Right renal cortex interstitium (tissue), 3 donors: ENCODE measurements at regions not wholly inside any gene's neighbourhood (a gene's known extent, or its start where the extent isn't known, plus 50 kb on each side); places are given as distances from the start of the nearest gene placed in this dataset.

ENCODE experiments used
- DNase-seq, 3 donors: peaks; one replicate each; pipeline ENCODE4 v3.0.0-alpha.2; 2013; ENCODE audit warnings: low read depth in 3 of 3, low spot score in 2 of 3

- DNase-seq: no peak
These were observed 126.7 kb downstream of the DKK1 start for GRCh38 chr10:52440612-52441285.

- DNase-seq: no peak
These were observed 128.5 kb downstream of the DKK1 start for GRCh38 chr10:52442576-52442975.

- DNase-seq: no peak
These were observed 129.6 kb downstream of the DKK1 start for GRCh38 chr10:52443419-52444388.

GRCh38 chr10:52446391-52446790 is 132.3 kb downstream of the DKK1 start:
- no peak for DNase-seq

GRCh38 chr10:52447931-52448353 is 133.9 kb downstream of the DKK1 start:
- DNase-seq: no peak

- no peak for DNase-seq
These were observed 136.7 kb downstream of the DKK1 start for GRCh38 chr10:52450762-52451291.

GRCh38 chr10:52451817-52452216 is 137.7 kb downstream of the DKK1 start:
- DNase-seq: no peak

GRCh38 chr10:52452600-52453493 is 138.8 kb downstream of the DKK1 start:
- no peak for DNase-seq

GRCh38 chr10:52453501-52453900 is 139.4 kb downstream of the DKK1 start:
- DNase-seq: no peak

GRCh38 chr10:52454491-52454890 is 140.4 kb downstream of the DKK1 start:
- DNase-seq: no peak

- DNase-seq: no peak
These were observed 141.0 kb downstream of the DKK1 start for GRCh38 chr10:52455098-52455497.

GRCh38 chr10:52459097-52459496 is 145.0 kb downstream of the DKK1 start:
- no peak for DNase-seq

GRCh38 chr10:52463826-52464225 is 149.7 kb downstream of the DKK1 start:
- no peak for DNase-seq

- no peak for DNase-seq
These were observed 150.5 kb downstream of the DKK1 start for GRCh38 chr10:52464368-52465124.

- no peak for DNase-seq
These were observed 151.1 kb downstream of the DKK1 start for GRCh38 chr10:52465202-52465601.

GRCh38 chr10:52466464-52466863 is 152.4 kb downstream of the DKK1 start:
- no peak for DNase-seq

GRCh38 chr10:52469970-52470705 is 156.1 kb downstream of the DKK1 start:
- no peak for DNase-seq

GRCh38 chr10:52472406-52473146 is 158.5 kb downstream of the DKK1 start:
- DNase-seq: no peak

GRCh38 chr10:52474265-52474664 is 160.2 kb downstream of the DKK1 start:
- DNase-seq: no peak
